ENCODE measurements at regions not wholly inside any gene's neighbourhood (a gene's known extent, or its start where the extent isn't known, plus 50 kb on each side); places are given as distances from the start of the nearest gene placed in this dataset.

DNA sequence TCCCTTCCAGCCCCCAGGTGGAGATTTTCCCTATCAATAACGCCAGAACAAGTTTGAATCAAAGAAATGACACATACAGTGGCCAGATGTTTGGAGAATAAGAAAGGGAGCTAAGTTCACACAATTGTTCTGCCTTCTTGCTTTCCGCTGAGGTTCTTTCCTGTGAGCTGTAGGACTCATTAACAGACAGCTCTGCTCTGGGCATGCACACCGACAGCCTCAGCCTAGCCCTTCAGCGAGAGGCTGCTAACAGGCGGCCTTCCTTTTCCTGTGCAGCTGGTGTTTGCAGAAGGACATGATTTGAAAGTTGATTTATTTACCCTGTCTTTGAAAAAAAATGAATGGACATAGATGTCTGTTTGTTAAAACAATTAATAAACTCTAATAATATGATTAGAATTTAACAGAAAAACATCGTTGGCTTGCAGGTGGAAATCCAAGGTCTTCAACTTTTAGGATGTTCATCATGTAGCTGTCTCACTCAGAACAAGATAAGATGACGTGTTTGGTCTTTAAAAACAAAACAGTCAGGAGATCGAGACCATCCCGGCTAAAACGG lies 183.3 kb downstream of the KDR start:
- TF ChIP-seq, protein P1, sequence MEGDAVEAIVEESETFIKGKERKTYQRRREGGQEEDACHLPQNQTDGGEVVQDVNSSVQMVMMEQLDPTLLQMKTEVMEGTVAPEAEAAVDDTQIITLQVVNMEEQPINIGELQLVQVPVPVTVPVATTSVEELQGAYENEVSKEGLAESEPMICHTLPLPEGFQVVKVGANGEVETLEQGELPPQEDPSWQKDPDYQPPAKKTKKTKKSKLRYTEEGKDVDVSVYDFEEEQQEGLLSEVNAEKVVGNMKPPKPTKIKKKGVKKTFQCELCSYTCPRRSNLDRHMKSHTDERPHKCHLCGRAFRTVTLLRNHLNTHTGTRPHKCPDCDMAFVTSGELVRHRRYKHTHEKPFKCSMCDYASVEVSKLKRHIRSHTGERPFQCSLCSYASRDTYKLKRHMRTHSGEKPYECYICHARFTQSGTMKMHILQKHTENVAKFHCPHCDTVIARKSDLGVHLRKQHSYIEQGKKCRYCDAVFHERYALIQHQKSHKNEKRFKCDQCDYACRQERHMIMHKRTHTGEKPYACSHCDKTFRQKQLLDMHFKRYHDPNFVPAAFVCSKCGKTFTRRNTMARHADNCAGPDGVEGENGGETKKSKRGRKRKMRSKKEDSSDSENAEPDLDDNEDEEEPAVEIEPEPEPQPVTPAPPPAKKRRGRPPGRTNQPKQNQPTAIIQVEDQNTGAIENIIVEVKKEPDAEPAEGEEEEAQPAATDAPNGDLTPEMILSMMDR (conservative IDR thresholded peaks at IDR 0.05; ENCODE audit: low read depth, low read length): no peak
- no peak for TF ChIP-seq EZH2phosphoT487 (IDR thresholded peaks at IDR 0.05; ENCODE audit: borderline replicate concordance, low read length)

Data from PC-3 (cell line).